H1 (cell line): ENCODE measurements at regions not wholly inside any gene's neighbourhood (a gene's known extent, or its start where the extent isn't known, plus 50 kb on each side); places are given as distances from the start of the nearest gene placed in this dataset.

Experiments
- CTCF ChIA-PET: fragments of 300-600 bp; sonication (Branson Sonifier 250); formaldehyde crosslinking; loops from one replicate; lab custom pipeline; 2021; ENCODE audit not compliant: partially characterized antibody; lab: Charles Lee
- POLR2A ChIA-PET: fragments of 300-600 bp; sonication (Branson Sonifier 250); formaldehyde crosslinking; loops from one replicate; lab custom pipeline; 2021; ENCODE audit warnings: inconsistent platforms; ENCODE audit not compliant: partially characterized antibody; lab: Charles Lee
- DNase-seq, 2 experiments: peaks; one replicate each; pipeline versions ENCODE4 v3.0.0 to v3.0.0-alpha.2; 2010 to 2022; ENCODE audit warnings: low spot score in 2 of 2, low read depth in 1 of 2, mixed read lengths in 1 of 2
- FAIRE-seq: peaks from 2 replicates; lab custom pipeline; 2011; peaks lifted over from hg19 to GRCh38; lab: Jason Lieb, UNC
- H2AFZ ChIP-seq: 2 replicates; pipeline ENCODE4 v1.8.1; 2012; ENCODE audit warnings: low read length, inconsistent platforms
- H2AK5ac ChIP-seq: 2 replicates; pipeline ENCODE4 v1.6.1; 2013; ENCODE audit warnings: low read depth, low read length
- H2BK120ac ChIP-seq: replicated peaks from 2 replicates; pipeline ENCODE3; 2013; ENCODE audit warnings: low read depth, low read length, inconsistent platforms
- H2BK12ac ChIP-seq: 2 replicates; pipeline ENCODE4 v1.6.1; 2013; ENCODE audit warnings: low read depth, low read length
- H2BK15ac ChIP-seq: 2 replicates; pipeline ENCODE4 v1.6.1; 2013; ENCODE audit warnings: low read length
- H2BK20ac ChIP-seq: 2 replicates; pipeline ENCODE4 v1.6.1; 2013; ENCODE audit warnings: low read length
- H2BK5ac ChIP-seq: 2 replicates; pipeline ENCODE4 v1.6.1; 2013; ENCODE audit warnings: low read depth, low read length
- H3K14ac ChIP-seq: 2 replicates; pipeline ENCODE4 v1.6.1; 2013; ENCODE audit warnings: inconsistent platforms; ENCODE audit not compliant: insufficient read length
- H3K18ac ChIP-seq: 2 replicates; pipeline ENCODE4 v1.6.1; 2013; ENCODE audit warnings: low read length; ENCODE audit errors: extremely low read depth
- H3K23ac ChIP-seq: 2 replicates; pipeline ENCODE4 v1.6.1; 2013; ENCODE audit warnings: inconsistent platforms; ENCODE audit not compliant: insufficient read length
- H3K23me2 ChIP-seq: 2 replicates; pipeline ENCODE4 v1.6.1; 2013; ENCODE audit warnings: low read depth, low read length
- H3K27ac ChIP-seq: 2 replicates; pipeline ENCODE4 v1.6.1; 2011; ENCODE audit warnings: low read depth, low read length, inconsistent platforms
- H3K27me3 ChIP-seq, 4 experiments: replicated peaks in 1 of 4; 1 replicate in 1 of 4; 2 replicates in 3 of 4; pipeline versions ENCODE4 v1.6.1 to v1.8.1; 2011 to 2013; ENCODE audit warnings: low read length in 3 of 4, mild to moderate bottlenecking in 3 of 4, inconsistent platforms in 2 of 4, mixed read lengths in 2 of 4, moderate library complexity in 1 of 4; ENCODE audit not compliant: control insufficient read depth in 3 of 4, insufficient read depth in 3 of 4; ENCODE audit errors: extremely low read depth in 1 of 4
- H3K36me3 ChIP-seq, 4 experiments: 2 replicates each; pipeline versions ENCODE4 v1.6.1 to v1.8.1; 2011 to 2013; ENCODE audit warnings: mild to moderate bottlenecking in 4 of 4, low read length in 3 of 4, moderate library complexity in 2 of 4, control low read depth in 1 of 4, inconsistent platforms in 1 of 4; ENCODE audit not compliant: insufficient read depth in 4 of 4, control insufficient read depth in 2 of 4
- H3K4ac ChIP-seq: replicated peaks from 2 replicates; pipeline ENCODE3; 2013; ENCODE audit warnings: low read length, low read depth, mixed read lengths, inconsistent platforms; ENCODE audit not compliant: insufficient read length
- H3K4me1 ChIP-seq, 4 experiments: replicated peaks in 1 of 4; 1 replicate in 1 of 4; 2 replicates in 3 of 4; pipeline versions ENCODE4 v1.6.1 to v1.8.1; 2011 to 2013; ENCODE audit warnings: low read length in 3 of 4, inconsistent platforms in 2 of 4, mixed read lengths in 1 of 4; ENCODE audit not compliant: insufficient read depth in 4 of 4, control insufficient read depth in 3 of 4
- H3K4me2 ChIP-seq, 2 experiments: 2 replicates each; pipeline versions ENCODE4 v1.6.1 to v1.8.1; 2011 to 2013; ENCODE audit warnings: low read depth in 2 of 2, low read length in 2 of 2, control low read depth in 1 of 2, inconsistent platforms in 1 of 2, mild to moderate bottlenecking in 1 of 2; ENCODE audit not compliant: insufficient read depth in 1 of 2
- H3K4me3 ChIP-seq, 4 experiments: fragments of 200-600, 300-600 bp in 1 of 4; sonication (generic), shearing (Covaris generic), sonication (Bioruptor Twin) in 1 of 4; 2 replicates each; pipeline versions ENCODE4 v1.5.1 to v1.8.1; 2011 to 2016; ENCODE audit warnings: low read length in 4 of 4, low read depth in 3 of 4, control low read depth in 2 of 4, inconsistent platforms in 2 of 4, mild to moderate bottlenecking in 2 of 4, mixed read lengths in 1 of 4, moderate library complexity in 1 of 4; ENCODE audit not compliant: insufficient read depth in 2 of 4; ENCODE audit errors: extremely low read depth in 1 of 4
- H3K56ac ChIP-seq: replicated peaks from 2 replicates; pipeline ENCODE3; 2013; ENCODE audit warnings: low read depth, mild to moderate bottlenecking, mixed read lengths, low read length, inconsistent platforms; ENCODE audit not compliant: insufficient read length
- H3K79me1 ChIP-seq: 2 replicates; pipeline ENCODE4 v1.6.1; 2013; ENCODE audit warnings: low read depth, low read length, control low read depth
- H3K79me2 ChIP-seq, 2 experiments: 2 replicates each; pipeline versions ENCODE4 v1.6.1 to v1.8.1; 2012 to 2013; ENCODE audit warnings: low read length in 2 of 2, mild to moderate bottlenecking in 2 of 2, inconsistent platforms in 1 of 2; ENCODE audit not compliant: insufficient read depth in 2 of 2, control insufficient read depth in 1 of 2
- H3K9ac ChIP-seq, 4 experiments: replicated peaks in 1 of 4; 1 replicate in 1 of 4; 2 replicates in 3 of 4; pipeline versions ENCODE4 v1.6.1 to v1.8.1; 2011 to 2013; ENCODE audit warnings: low read depth in 3 of 4, low read length in 3 of 4, control low read depth in 2 of 4, mild to moderate bottlenecking in 2 of 4, moderate library complexity in 2 of 4, inconsistent platforms in 1 of 4; ENCODE audit errors: extremely low read depth in 1 of 4
- H3K9me3 ChIP-seq, 2 experiments: 2 replicates each; pipeline versions ENCODE4 v1.6.1 to v1.8.1; 2012 to 2013; ENCODE audit warnings: mild to moderate bottlenecking in 2 of 2, moderate library complexity in 2 of 2, control low read depth in 1 of 2, inconsistent platforms in 1 of 2, low read depth in 1 of 2, low read length in 1 of 2, mixed read lengths in 1 of 2; ENCODE audit not compliant: insufficient read depth in 2 of 2
- H4K20me1 ChIP-seq, 2 experiments: replicated peaks in 1 of 2; 2 replicates each; pipeline versions ENCODE3 to v1.8.1; 2011 to 2013; ENCODE audit warnings: inconsistent platforms in 2 of 2, low read length in 2 of 2, mild to moderate bottlenecking in 1 of 2; ENCODE audit not compliant: insufficient read depth in 2 of 2, control insufficient read depth in 1 of 2
- H4K5ac ChIP-seq: 2 replicates; pipeline ENCODE4 v1.6.1; 2013; ENCODE audit warnings: low read length, low read depth, mixed read lengths, inconsistent platforms; ENCODE audit not compliant: insufficient read length
- H4K8ac ChIP-seq: 2 replicates; pipeline ENCODE4 v1.8.0; 2013; ENCODE audit warnings: mild to moderate bottlenecking, moderate library complexity, low read length, inconsistent platforms; ENCODE audit not compliant: insufficient read depth; ENCODE audit errors: extremely low read depth
- H4K91ac ChIP-seq: replicated peaks from 2 replicates; pipeline ENCODE3; 2013; ENCODE audit warnings: low read length, mixed read lengths, inconsistent platforms; ENCODE audit not compliant: insufficient read length
- HDAC2 ChIP-seq, 2 experiments: fragments of 300-600 bp in 1 of 2; sonication (generic) in 1 of 2; IDR thresholded peaks; 2 replicates each; pipeline ENCODE4 v1.6.1; 2011 to 2012; ENCODE audit warnings: low read depth in 2 of 2, low read length in 2 of 2, mild to moderate bottlenecking in 2 of 2, moderate library complexity in 2 of 2, borderline replicate concordance in 1 of 2, inconsistent platforms in 1 of 2
- MAFK ChIP-seq: IDR thresholded peaks from 2 replicates; pipeline ENCODE4 v1.6.1; 2012; ENCODE audit warnings: low read depth, mild to moderate bottlenecking, improper control_type of control experiment, low read length
- RAD21 ChIP-seq, 2 experiments: IDR thresholded peaks in 1 of 2; conservative IDR thresholded peaks in 1 of 2; 2 replicates each; pipeline ENCODE4 v1.6.1; 2011; ENCODE audit warnings: low read depth in 2 of 2, low read length in 2 of 2, improper control_type of control experiment in 1 of 2, inconsistent platforms in 1 of 2, mild to moderate bottlenecking in 1 of 2, moderate library complexity in 1 of 2
- SIX5 ChIP-seq: IDR thresholded peaks from 2 replicates; pipeline ENCODE4 v1.6.1; 2011; ENCODE audit warnings: mild to moderate bottlenecking, low read depth, low read length
- WGBS, 2 experiments: shearing (Covaris generic) in 1 of 2; methylation state at CpG; one replicate each; pipeline versions ENCODE4 v1.1.6 to v1.1.7; 2013 to 2015; ENCODE audit warnings: low lambda C conversion rate in 2 of 2, mixed read lengths in 2 of 2, inconsistent platforms in 1 of 2, low coverage in 1 of 2, missing lambda C conversion rate in 1 of 2; ENCODE audit not compliant: insufficient replicate concordance in 2 of 2, insufficient coverage in 1 of 2, insufficient read length in 1 of 2; ENCODE audit errors: extremely low coverage in 1 of 2, missing lambda C conversion rate in 1 of 2; 5-methylcytosine and 5-hydroxymethylcytosine counted together
- TF ChIP-seq, protein P1 (sequence below), 3 experiments: IDR thresholded peaks; 1 replicate in 2 of 3; 2 replicates in 1 of 3; pipeline versions ENCODE4 v1.5.1 to v1.6.1; 2011; ENCODE audit warnings: low read length in 3 of 3, mild to moderate bottlenecking in 3 of 3, inconsistent platforms in 2 of 3, low read depth in 1 of 3, moderate library complexity in 1 of 3; ENCODE audit not compliant: insufficient read depth in 1 of 3; ENCODE audit errors: control extremely low read depth in 1 of 3

GRCh38 chr4:161256716-161257115, 907.1 kb downstream of the FSTL5 start:
- WGBS, 2 experiments: 91% methylated on average over 4 of the region's 4 CpGs; no CpG with 5 or more reads in 1 of the 2 experiments
- Histone ChIP-seq H2BK120ac (no peak overlapping the region), H3K9me3 (peaks cover 28 to 37% of the 10 kb centered on the region in 2 experiments), H4K20me1 (no peaks in the 10 kb centered on the region), H3K27me3 (no peaks in the 10 kb centered on the region), H3K36me3 (peaks cover 0 to 5% (median 0%) of the 10 kb centered on the region in 4 experiments; a peak in 1 of 8 replicates), H2BK20ac (no peak overlapping the region), H4K8ac (no peak overlapping the region), H2BK12ac (no peak overlapping the region), H2AK5ac (no peak overlapping the region), H3K27ac (no peak overlapping the region), H3K23me2 (no peaks in the 10 kb centered on the region), H3K23ac (no peak overlapping the region), H3K4me3 (no peak overlapping the region; a peak in 1 of 8 replicates), H3K14ac (no peak overlapping the region), H2AFZ (no peak overlapping the region), H4K91ac (no peak overlapping the region), H4K5ac (no peak overlapping the region), H3K79me2 (no peaks in the 10 kb centered on the region), H2BK15ac (no peak overlapping the region), H3K18ac (no peak overlapping the region), H3K4me2 (no peak overlapping the region), H3K4me1 (no peaks in the 10 kb centered on the region), H3K79me1 (no peaks in the 10 kb centered on the region), H3K4ac (no peak overlapping the region), H3K56ac (no peak overlapping the region), H3K9ac (no peak overlapping the region), H2BK5ac (no peak overlapping the region)
- DNase-seq (no peak), FAIRE-seq (no peak)
- POLR2A ChIA-PET: no interaction called here
- CTCF ChIA-PET: interaction anchor here (0.6 to 1.6 kb wide), 5 partner anchors 9 to 159 kb away, joined by 3 read pairs; no protein-coding TSS in a partner anchor
- TF ChIP-seq RAD21 (IDR thresholded peaks at IDR 0.05 in 1 of 2, conservative IDR thresholded peaks at IDR 0.05 in 1 of 2; ENCODE audit: low read depth in 2 of 2, low read length in 2 of 2) (peak; percentile 73 to 75), HDAC2 (IDR thresholded peaks at IDR 0.05; ENCODE audit: borderline replicate concordance in 1 of 2, low read depth in 2 of 2, low read length in 2 of 2) (no peak), SIX5 (no peak), MAFK (no peak)
- TF ChIP-seq, protein P1, sequence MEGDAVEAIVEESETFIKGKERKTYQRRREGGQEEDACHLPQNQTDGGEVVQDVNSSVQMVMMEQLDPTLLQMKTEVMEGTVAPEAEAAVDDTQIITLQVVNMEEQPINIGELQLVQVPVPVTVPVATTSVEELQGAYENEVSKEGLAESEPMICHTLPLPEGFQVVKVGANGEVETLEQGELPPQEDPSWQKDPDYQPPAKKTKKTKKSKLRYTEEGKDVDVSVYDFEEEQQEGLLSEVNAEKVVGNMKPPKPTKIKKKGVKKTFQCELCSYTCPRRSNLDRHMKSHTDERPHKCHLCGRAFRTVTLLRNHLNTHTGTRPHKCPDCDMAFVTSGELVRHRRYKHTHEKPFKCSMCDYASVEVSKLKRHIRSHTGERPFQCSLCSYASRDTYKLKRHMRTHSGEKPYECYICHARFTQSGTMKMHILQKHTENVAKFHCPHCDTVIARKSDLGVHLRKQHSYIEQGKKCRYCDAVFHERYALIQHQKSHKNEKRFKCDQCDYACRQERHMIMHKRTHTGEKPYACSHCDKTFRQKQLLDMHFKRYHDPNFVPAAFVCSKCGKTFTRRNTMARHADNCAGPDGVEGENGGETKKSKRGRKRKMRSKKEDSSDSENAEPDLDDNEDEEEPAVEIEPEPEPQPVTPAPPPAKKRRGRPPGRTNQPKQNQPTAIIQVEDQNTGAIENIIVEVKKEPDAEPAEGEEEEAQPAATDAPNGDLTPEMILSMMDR (IDR thresholded peaks at IDR 0.05; ENCODE audit: control extremely low read depth in 1 of 3, insufficient read depth in 1 of 3, low read depth in 1 of 3, low read length in 3 of 3): peak; percentile 3 to 52 (median 42)
